ENCODE measurements at regions not wholly inside any gene's neighbourhood (a gene's known extent, or its start where the extent isn't known, plus 50 kb on each side); places are given as distances from the start of the nearest gene placed in this dataset.
A peak's percentile ranks its signal among the peaks of the same experiment; 100 is the strongest.
"Not testable (repeated sequence)": the region's sequence is repeated elsewhere in the genome, so short reads cannot be mapped to it uniquely, and the experiment has no call there.

- DNase-seq (ENCODE audit: low read depth) = no peak
These were observed 882.7 kb upstream of the PCDH10 start for GRCh38 chr4:132266374-132266773.

DNA sequence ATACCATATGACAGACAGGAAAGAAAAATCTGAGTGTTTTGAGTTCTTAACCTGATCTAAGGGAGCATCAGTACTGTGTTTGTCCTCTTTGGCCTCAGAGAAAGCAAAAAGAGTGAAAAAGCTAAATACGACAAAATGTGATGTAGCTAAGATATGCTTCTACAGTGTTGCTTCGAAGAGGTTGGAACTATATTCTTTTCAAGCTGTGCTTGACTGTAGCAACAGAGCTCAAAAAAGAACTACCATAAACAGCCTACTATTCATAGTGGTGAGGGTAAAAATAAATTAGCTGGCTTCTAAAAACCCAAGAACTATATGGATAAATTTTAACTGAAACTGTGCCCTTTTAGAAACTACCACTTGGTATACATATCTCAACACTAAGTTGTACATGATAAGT is 881.8 kb upstream of the PCDH10 start:
- DNase-seq (ENCODE audit: low read depth) = no peak

DNA sequence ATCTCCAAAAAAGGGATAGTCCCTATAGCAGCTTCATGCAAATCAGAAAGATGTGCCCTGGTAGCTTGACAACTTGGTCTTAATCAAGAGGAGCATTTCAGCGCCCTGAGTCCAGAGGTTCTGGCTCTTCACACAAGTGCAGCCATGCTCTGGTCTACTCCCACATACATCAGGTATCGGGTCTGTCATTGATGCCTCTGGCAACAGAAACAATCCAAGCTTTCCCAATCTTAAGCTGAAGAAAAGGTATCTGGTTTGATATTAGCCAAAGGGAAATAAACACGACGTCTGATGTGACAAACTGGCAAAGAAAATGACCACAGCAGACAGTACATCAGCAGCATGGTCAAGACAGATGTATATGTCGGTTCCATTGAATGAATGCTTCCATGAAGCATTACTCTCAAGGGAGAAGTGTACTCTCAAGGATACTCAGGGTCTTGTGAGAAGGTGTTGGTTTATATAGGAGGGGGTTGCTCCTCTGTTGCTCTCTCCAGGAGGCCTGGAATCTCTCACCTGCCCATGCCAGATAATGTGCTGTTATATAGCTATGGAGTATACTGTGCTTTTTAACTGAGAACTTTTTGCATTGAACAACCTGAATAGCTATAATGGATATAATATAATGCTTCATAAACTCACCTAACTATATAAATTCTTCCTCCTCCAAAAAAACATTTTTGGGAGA is 879.6 kb upstream of the PCDH10 start:
- DNase-seq (ENCODE audit: low read depth) = no peak

GRCh38 chr4:132275583-132276121 is 873.4 kb upstream of the PCDH10 start:
- no peak for DNase-seq (ENCODE audit: low read depth)

- peak; percentile 0 for DNase-seq (ENCODE audit: low read depth)
These were observed 872.9 kb upstream of the PCDH10 start for GRCh38 chr4:132276185-132276584.

DNA sequence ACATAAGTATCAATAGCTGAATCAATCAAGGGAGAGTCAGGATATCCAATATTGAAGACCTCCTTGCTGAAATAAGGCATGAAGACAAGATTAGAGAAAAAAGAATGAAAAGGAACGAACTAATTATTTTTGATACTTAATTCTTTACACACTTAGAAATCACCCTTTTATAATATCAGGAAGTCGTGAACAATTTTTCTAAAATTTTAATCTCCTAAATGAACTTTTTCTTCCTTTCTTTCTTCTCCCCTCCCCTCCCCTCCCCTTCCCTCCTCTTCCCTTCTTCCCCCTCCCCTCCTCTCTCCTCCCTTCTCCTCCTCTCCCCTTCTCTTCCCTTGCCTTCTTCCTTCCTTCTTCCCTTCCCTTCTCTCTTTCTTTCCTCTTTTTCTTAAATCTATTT is 872.1 kb upstream of the PCDH10 start:
- DNase-seq (ENCODE audit: low read depth) = no peak

GRCh38 chr4:132281733-132282132 is 867.4 kb upstream of the PCDH10 start:
- no peak for DNase-seq (ENCODE audit: low read depth)

GRCh38 chr4:132284910-132285426 is 864.1 kb upstream of the PCDH10 start:
- DNase-seq (ENCODE audit: low read depth) = no peak

DNA sequence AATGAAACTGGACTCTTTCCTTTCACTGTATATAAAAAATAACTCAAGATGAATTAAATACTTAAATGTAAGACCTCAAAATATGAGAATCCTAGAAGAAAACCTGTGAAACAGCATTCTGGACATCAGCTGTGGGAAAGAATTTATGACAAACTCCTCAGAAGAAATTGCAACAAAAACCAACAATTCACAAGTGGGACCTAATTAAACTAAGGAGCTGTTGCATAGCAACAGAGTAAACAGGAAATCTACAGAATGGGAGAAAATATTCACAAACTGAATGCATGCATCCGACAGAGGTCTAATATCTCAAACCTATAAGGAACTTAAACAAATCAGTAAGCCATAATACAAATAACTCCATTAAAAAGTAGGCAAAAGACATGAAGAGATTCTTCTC is 851.7 kb upstream of the PCDH10 start:
- no peak for DNase-seq (ENCODE audit: low read depth)

DNA sequence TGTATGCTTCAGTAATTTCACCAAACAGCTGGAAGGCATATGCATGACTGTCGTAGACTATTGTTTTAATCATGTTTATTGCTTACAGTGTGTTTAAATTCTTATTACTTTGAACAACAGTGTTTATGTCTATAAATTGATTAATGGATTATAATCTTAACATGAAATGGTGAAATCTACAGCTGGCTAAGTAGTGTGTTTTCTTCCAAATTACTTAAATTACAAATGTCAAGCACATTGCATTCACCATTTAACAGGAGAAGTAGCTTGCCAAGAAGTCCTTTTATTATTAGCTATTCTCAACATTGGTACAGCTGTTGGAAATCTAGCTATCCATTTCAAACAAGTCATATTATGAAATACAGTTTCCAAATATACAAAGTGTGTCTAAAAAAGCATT is 849.3 kb upstream of the PCDH10 start:
- DNase-seq (ENCODE audit: low read depth) = no peak

DNA sequence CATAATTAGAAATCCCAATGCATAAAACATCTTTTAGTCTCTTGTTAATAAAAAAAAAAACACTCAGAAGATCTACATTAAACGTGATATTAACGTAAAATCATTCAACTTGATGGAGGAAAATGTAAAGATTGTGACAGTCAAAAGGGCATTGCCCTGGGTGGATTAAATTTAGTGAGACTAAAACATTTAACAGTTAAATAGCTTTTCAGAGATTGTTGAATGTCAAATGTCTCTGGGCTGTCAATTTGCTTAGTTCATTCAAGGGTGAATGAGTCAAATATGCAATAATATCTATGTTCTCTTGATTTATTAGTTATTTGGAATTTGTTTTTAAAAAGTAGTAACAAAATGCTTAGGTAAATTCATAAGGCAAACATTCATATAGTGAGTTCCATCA is 836.6 kb upstream of the PCDH10 start:
- DNase-seq (ENCODE audit: low read depth) = no peak

GRCh38 chr4:132313852-132314251 is 835.2 kb upstream of the PCDH10 start:
- DNase-seq (ENCODE audit: low read depth) = no peak

- DNase-seq (ENCODE audit: low read depth) = no peak
These were observed 832.4 kb upstream of the PCDH10 start for GRCh38 chr4:132316738-132317137.

- DNase-seq (ENCODE audit: low read depth) = no peak
These were observed 831.2 kb upstream of the PCDH10 start for GRCh38 chr4:132317923-132318322.

GRCh38 chr4:132328761-132329160 is 820.3 kb upstream of the PCDH10 start:
- DNase-seq (ENCODE audit: low read depth) = no peak

DNA sequence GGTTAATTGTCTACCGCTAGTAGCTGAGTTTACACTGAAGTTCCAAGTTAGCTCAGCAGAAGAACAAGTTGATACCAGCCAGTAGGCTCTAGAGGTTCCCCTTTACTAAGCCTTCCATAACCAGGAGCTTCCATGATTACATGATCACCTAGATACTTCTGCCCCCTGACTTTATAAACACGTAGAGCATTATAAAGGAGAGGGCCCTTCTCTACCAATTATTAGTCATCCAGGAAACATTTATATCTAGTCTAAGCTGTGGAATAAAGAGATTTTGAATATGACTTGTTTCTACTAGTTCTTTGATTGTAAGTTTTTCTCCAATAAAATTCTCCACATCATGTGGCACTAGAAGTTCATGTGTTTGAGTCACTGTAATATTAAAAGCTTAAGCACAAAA is 818.1 kb upstream of the PCDH10 start:
- DNase-seq (ENCODE audit: low read depth) = no peak

GRCh38 chr4:132332932-132333723 is 816.0 kb upstream of the PCDH10 start:
- DNase-seq (ENCODE audit: low read depth) = no peak

DNA sequence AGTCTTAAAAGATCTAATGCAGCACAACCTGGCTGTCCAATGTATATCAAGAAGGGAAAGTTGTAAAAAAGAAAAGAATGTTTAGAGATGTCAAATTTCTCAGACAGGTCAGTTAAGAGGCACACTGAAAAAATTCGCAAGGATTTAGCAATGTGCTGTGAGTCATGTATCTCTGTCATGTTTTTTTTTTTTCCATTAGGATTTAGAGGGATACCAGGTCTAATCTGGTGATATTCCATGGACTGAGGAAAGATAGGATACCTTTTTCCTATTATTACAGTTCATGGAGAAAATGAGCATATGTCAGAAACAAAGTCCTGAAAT is 815.4 kb upstream of the PCDH10 start:
- DNase-seq (ENCODE audit: low read depth) = no peak

GRCh38 chr4:132334081-132334480 is 815.0 kb upstream of the PCDH10 start:
- no peak for DNase-seq (ENCODE audit: low read depth)

DNA sequence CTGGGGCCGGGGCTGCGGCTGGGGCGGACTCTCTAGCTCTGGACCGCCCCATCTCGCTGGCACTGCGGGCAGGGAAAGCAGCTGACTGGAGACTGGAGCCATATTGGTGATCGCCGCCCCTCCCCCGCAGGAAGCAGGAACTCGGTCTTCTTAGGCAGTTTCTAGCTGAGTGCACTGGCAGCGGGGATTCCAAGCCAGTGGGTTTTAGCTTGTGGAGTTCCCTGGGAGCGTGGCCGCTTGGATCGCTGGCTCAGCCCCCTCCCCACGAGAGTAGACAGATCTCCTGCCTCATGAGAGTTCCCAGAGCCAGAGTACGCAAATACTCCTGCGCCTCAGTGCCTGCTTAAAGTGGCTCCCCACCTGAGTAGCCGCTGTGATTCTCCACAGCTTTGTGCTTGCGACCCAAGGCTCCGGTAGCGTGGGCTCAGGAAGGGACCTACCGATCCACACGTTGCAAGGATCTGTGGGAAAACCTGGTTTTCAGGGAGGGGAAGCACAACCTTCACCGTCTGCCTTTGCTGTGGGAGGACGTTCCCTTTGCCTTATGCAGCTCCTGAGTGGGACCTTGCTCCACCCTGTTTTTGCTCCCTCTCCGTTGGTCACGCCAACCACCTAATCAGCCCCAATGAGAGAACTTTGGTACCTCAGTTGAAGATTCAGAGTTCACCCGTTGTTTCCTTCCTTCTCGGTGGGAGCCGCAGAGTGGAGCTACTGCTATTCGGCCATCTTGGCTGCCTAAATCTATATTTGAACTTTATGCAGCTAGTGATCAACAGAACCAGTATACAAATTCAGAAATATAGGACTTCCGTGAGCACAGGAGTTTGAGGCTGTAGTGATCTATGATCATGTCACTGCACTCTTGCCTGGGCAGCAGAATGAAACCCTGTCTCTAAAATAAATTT is 803.9 kb upstream of the PCDH10 start:
- DNase-seq (ENCODE audit: low read depth) = no peak

DNA sequence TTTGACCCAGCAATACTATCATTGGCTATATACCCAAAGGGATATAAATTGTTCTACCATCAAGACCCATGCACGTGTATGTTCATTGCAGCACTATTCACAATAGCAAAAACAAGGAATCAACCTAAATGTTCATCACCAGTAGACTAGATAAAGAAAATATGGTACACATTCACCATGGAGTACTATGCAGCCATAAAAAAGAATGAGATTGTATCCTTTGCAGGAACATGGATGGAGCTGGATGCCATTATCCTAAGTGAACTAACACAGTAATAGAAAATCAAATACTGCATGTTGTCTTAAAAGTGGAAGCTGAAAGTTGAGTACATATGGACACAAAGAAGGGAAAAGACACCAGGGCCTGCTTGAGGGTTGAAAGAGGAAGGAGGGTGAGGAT is 803.1 kb upstream of the PCDH10 start:
- DNase-seq (ENCODE audit: low read depth) = no peak

GRCh38 chr4:132351606-132352005 is 797.5 kb upstream of the PCDH10 start:
- DNase-seq (ENCODE audit: low read depth) = not testable (repeated sequence)

Measured in activated gamma-delta T cell treated with anti-CD3 and anti-CD28 coated beads, Interleukin-2, amount 50 U/mL, for 16 hours (primary cell).